ENCODE measurements at regions not wholly inside any gene's neighbourhood (a gene's known extent, or its start where the extent isn't known, plus 50 kb on each side); places are given as distances from the start of the nearest gene placed in this dataset.

GRCh38 chr9:89880721-89881120 is 275.9 kb downstream of the GADD45G start:
- H3K4me3 ChIP-seq: no peak overlapping the region
- no peak for DNase-seq
- H3K27ac ChIP-seq: no peak overlapping the region
- H3K9me3 ChIP-seq: no peaks in the 10 kb centered on the region
- intact Hi-C loops (cut with DNase I): no loop called here
- ATAC-seq: no peak
- H3K36me3 ChIP-seq: no peaks in the 10 kb centered on the region
- H3K4me1 ChIP-seq: peaks cover 0 to 4% of the 10 kb centered on the region in 2 donors
- TF ChIP-seq CTCF (IDR thresholded peaks at IDR 0.05): no peak
- no peaks in the 10 kb centered on the region for H3K27me3 ChIP-seq

DNA sequence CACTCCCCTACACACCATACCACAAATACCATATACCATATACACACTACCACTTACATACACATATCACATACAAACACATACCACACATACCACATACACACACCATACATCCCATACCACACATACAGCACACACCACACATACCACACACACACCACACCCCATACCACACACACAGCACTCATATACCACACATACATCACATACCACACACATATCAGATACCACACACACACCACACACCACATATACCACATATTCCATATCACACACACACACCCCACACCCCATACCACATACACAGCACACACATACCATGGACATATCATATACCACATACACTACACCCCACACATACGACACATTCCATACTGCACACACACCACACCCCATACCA is 276.6 kb downstream of the GADD45G start:
- no peaks in the 10 kb centered on the region for H3K9me3 ChIP-seq
- DNase-seq: no peak
- H3K27me3 ChIP-seq: no peaks in the 10 kb centered on the region
- no peak overlapping the region for H3K4me3 ChIP-seq
- H3K36me3 ChIP-seq: no peaks in the 10 kb centered on the region
- no peak for TF ChIP-seq CTCF (IDR thresholded peaks at IDR 0.05)
- intact Hi-C loops (cut with DNase I): no loop called here
- peaks cover 0 to 4% of the 10 kb centered on the region in 2 donors for H3K4me1 ChIP-seq
- ATAC-seq: no peak
- no peak overlapping the region for H3K27ac ChIP-seq

- no peaks in the 10 kb centered on the region for H3K27me3 ChIP-seq
- no peak for TF ChIP-seq CTCF (IDR thresholded peaks at IDR 0.05)
- ATAC-seq (no peak), DNase-seq (no peak)
- no peaks in the 10 kb centered on the region for H3K9me3 ChIP-seq
- peaks cover 0 to 4% of the 10 kb centered on the region in 2 donors for H3K4me1 ChIP-seq
- no peak overlapping the region for H3K27ac ChIP-seq
- intact Hi-C loops (cut with DNase I): no loop called here
- H3K36me3 ChIP-seq: no peaks in the 10 kb centered on the region
- H3K4me3 ChIP-seq: no peak overlapping the region
Observed at GRCh38 chr9:89882930-89883361, 278.1 kb downstream of the GADD45G start.

GRCh38 chr9:89883401-89884341 is 278.9 kb downstream of the GADD45G start:
- Histone ChIP-seq H3K27ac (no peak overlapping the region), H3K36me3 (no peaks in the 10 kb centered on the region), H3K4me1 (no peaks in the 10 kb centered on the region), H3K4me3 (no peak overlapping the region), H3K27me3 (no peaks in the 10 kb centered on the region), H3K9me3 (no peaks in the 10 kb centered on the region)
- TF ChIP-seq CTCF (IDR thresholded peaks at IDR 0.05): no peak
- intact Hi-C loops (cut with DNase I): no loop called here
- ATAC-seq (no peak), DNase-seq (no peak)

DNA sequence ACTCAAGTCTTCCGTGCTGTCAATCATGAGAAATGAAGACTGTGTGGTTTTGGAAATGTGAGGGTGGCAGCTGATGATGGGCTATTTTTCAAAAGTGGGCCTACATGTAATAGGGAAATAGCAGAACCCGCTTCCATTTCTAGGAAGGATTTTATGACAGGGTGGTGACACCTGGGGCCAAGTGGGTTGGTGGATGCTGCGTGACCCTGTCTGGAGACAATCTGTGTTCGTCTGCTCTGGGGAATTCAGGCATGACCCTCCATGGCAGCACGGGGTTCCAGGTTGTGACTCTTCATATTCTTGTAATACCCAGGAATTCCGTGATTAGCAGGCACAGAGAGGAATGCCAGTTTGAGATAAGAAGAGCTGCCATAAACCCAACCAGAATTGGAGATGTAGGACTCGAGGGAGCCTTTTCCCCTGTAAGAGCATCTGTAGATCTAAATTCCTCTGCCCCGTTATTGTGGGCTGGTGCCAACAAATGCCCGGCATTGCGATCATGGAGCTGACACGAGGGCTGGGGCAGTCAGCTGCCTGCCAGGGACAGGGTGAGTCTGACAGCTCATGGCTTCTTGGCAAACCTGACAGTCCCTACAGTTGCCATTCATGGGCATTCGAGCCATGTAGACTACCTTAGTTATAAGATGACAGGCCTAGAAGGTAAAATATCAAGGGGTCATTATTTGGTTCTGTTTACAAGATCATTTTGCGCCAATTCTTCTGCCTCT is 279.7 kb downstream of the GADD45G start:
- Histone ChIP-seq H3K27me3 (no peaks in the 10 kb centered on the region), H3K4me3 (no peak overlapping the region), H3K9me3 (no peaks in the 10 kb centered on the region), H3K4me1 (no peaks in the 10 kb centered on the region), H3K27ac (no peak overlapping the region), H3K36me3 (no peaks in the 10 kb centered on the region)
- intact Hi-C loops (cut with DNase I): no loop called here
- ATAC-seq (no peak), DNase-seq (no peak)
- no peak for TF ChIP-seq CTCF (IDR thresholded peaks at IDR 0.05)
